ENCODE measurements at regions not wholly inside any gene's neighbourhood (a gene's known extent, or its start where the extent isn't known, plus 50 kb on each side); places are given as distances from the start of the nearest gene placed in this dataset.

- TF ChIP-seq POLR2AphosphoS5 (IDR thresholded peaks at IDR 0.05; ENCODE audit: low read depth, low read length) (no peak), TAF1 (IDR thresholded peaks at IDR 0.05; ENCODE audit: borderline replicate concordance, insufficient read depth, low read length) (no peak), SIN3A (IDR thresholded peaks at IDR 0.05; ENCODE audit: borderline replicate concordance, insufficient read depth, low read length) (no peak), FOXP2 (optimal IDR thresholded peaks at IDR 0.05; ENCODE audit: borderline replicate concordance, extremely low read depth, extremely low read length, insufficient read depth) (no peak), REST (IDR thresholded peaks at IDR 0.05; ENCODE audit: insufficient read depth in 1 of 2, low read depth in 2 of 2, low read length in 2 of 2) (no peak)
Measured at GRCh38 chr20:6519556-6519955, 247.9 kb upstream of the BMP2 start.

GRCh38 chr20:6515261-6515660, 252.2 kb upstream of the BMP2 start:
- TF ChIP-seq TAF1 (IDR thresholded peaks at IDR 0.05; ENCODE audit: borderline replicate concordance, insufficient read depth, low read length): no peak
- TF ChIP-seq POLR2AphosphoS5 (IDR thresholded peaks at IDR 0.05; ENCODE audit: low read depth, low read length): no peak
- TF ChIP-seq SIN3A (IDR thresholded peaks at IDR 0.05; ENCODE audit: borderline replicate concordance, insufficient read depth, low read length): no peak
- TF ChIP-seq REST (IDR thresholded peaks at IDR 0.05; ENCODE audit: insufficient read depth in 1 of 2, low read depth in 2 of 2, low read length in 2 of 2): no peak
- no peak for TF ChIP-seq FOXP2 (optimal IDR thresholded peaks at IDR 0.05; ENCODE audit: borderline replicate concordance, extremely low read depth, extremely low read length, insufficient read depth)

- TF ChIP-seq POLR2AphosphoS5 (IDR thresholded peaks at IDR 0.05; ENCODE audit: low read depth, low read length) (no peak), SIN3A (IDR thresholded peaks at IDR 0.05; ENCODE audit: borderline replicate concordance, insufficient read depth, low read length) (no peak), FOXP2 (optimal IDR thresholded peaks at IDR 0.05; ENCODE audit: borderline replicate concordance, extremely low read depth, extremely low read length, insufficient read depth) (no peak), TAF1 (IDR thresholded peaks at IDR 0.05; ENCODE audit: borderline replicate concordance, insufficient read depth, low read length) (no peak), REST (IDR thresholded peaks at IDR 0.05; ENCODE audit: insufficient read depth in 1 of 2, low read depth in 2 of 2, low read length in 2 of 2) (no peak)
Measured at GRCh38 chr20:6513599-6513998, 253.9 kb upstream of the BMP2 start.

- TF ChIP-seq FOXP2 (optimal IDR thresholded peaks at IDR 0.05; ENCODE audit: borderline replicate concordance, extremely low read depth, extremely low read length, insufficient read depth) (no peak), TAF1 (IDR thresholded peaks at IDR 0.05; ENCODE audit: borderline replicate concordance, insufficient read depth, low read length) (no peak), POLR2AphosphoS5 (IDR thresholded peaks at IDR 0.05; ENCODE audit: low read depth, low read length) (no peak), REST (IDR thresholded peaks at IDR 0.05; ENCODE audit: insufficient read depth in 1 of 2, low read depth in 2 of 2, low read length in 2 of 2) (no peak), SIN3A (IDR thresholded peaks at IDR 0.05; ENCODE audit: borderline replicate concordance, insufficient read depth, low read length) (no peak)
Measured at GRCh38 chr20:6509374-6509773, 258.1 kb upstream of the BMP2 start.

- no peak for TF ChIP-seq SIN3A (IDR thresholded peaks at IDR 0.05; ENCODE audit: borderline replicate concordance, insufficient read depth, low read length)
Measured at GRCh38 chr20:6506906-6507305, 260.6 kb upstream of the BMP2 start.

Measured in PFSK-1 (cell line).